CD4-positive, alpha-beta T cell treated with Interleukin-1 beta for 1 hour (primary cell): ENCODE measurements at regions not wholly inside any gene's neighbourhood (a gene's known extent, or its start where the extent isn't known, plus 50 kb on each side); places are given as distances from the start of the nearest gene placed in this dataset.

Source experiments
- DNase-seq, 2 donors: peaks; one replicate each; pipeline ENCODE4 v3.0.0-alpha.2; 2020 to 2022

DNA sequence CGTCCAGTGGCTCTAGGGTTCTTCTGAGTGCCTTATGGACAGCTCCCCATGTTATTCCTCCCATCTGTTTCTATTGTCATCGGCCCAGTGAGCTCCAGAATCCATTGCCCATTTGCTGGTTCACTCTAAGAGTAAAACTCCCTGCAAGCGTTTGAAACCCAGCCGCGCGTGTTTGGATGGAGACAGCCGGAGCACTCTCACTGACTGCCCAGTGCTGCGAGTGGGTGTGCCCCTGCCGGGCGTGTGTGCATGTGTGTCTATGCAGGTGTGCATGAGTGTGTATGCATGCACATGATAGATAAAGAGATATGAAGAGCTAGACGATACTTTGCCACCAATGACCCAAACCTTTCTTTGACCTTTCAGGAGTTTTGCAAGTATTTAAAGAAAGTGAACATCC, 347.2 kb upstream of the MKI67 start:
- DNase-seq, result no peak

DNA sequence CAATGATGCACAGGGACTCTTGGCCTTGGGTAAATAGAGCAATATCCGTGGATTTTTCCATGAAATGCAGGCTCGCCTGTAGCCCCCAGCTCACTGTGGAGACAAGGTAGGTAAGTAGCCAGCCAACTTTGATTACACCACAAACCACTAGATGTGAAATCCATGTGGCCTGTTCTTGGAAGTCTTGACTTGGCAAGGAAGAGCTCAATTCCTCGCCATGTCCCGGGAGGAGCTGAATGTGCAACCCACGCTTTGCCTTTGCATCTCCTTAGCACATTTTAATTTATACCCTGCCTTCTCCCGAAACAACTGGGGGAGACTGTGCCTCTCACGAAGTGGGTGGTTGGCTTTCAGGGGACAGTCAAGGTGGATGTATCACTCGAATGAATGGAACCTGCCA, 347.7 kb upstream of the MKI67 start:
- DNase-seq, result no peak

DNA sequence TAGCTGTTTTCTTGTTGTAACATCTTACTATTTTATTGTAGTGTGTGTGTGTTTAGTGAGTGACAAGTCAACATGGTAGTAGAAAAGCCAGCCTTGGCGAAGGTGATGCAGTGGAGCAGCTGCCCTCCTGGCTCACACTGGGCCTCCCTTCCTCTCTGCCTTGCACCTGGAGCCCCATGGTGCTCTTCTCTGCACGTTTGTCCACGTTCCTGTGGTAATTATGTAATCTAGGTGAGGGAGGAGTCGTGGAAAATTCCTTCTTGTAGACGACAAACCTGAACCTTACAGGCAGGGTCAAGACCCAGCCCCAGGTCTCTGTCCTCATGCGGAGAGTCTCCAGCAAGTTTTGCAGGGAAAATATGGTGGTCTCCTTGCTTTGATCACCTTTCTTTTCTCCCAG, 348.3 kb upstream of the MKI67 start:
- no peak for DNase-seq

DNA sequence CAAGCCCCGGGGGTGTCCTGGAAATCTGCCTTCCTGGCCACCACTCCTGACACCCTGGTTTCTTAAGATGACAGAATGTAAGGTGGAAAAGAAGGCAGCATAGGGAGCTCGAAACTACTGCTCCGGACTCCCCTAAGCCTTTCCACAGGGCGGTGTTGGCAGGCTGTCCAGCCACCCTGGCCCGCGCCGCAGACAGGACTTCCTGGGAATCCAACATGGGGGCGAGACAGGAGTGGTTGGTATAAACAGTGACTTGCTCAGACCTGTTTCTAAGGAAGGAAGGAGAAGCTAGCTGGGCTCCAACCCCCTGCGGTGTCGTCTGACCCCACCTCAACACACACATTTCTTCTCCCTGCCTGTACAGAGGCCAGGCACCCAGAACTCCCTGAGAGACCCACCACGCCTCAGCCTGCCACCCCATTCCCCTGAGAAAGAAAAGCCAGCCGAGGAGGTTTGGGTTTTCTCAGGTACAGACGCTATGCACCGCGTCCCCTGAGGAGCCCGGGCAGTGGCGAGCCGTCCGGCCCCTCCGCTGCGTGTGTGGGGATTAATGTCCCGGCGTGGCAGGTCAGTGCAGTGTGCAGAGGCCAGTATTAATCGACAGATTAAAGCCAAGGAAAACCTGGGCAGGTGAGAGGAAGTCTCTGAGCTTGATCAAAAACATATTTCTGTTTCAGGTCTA, 349.6 kb upstream of the MKI67 start:
- DNase-seq, result no peak

DNA sequence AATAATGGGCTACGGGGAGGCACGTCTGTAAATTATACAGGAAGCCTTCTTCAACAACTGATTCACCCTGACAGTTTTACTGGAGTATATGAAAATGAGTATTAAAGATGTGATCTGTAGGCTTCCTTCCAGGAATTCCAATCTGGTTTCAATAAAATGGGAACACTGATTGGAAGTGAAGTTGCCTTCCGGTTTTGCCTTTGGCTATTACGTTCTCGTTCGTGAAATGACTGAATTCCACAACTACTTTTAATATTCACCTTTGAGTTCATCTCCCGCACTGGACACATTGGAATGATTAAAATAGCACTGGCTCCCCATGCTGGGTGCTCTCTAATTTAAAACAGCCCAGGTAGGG, 350.1 kb upstream of the MKI67 start:
- no peak for DNase-seq

DNA sequence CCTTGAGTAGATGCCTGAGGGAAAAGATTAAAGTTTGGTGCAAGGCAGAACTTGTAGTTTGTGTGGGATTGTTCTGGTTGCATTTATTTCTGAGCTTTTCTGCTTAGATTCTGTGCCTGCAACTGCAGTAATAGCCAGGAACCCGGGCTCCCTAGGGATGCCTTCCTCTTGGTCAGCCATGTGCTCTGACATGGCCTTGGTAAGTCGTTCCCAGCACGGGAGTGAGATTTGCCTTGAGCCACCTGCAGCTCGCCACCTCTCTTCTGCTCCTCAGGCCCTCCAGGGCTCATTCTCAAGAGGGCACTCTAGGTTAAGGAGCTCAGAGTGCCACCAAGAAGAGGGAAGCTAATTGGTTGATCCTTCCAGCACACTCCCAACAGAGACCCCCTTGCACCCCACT, 350.6 kb upstream of the MKI67 start:
- no peak for DNase-seq

DNA sequence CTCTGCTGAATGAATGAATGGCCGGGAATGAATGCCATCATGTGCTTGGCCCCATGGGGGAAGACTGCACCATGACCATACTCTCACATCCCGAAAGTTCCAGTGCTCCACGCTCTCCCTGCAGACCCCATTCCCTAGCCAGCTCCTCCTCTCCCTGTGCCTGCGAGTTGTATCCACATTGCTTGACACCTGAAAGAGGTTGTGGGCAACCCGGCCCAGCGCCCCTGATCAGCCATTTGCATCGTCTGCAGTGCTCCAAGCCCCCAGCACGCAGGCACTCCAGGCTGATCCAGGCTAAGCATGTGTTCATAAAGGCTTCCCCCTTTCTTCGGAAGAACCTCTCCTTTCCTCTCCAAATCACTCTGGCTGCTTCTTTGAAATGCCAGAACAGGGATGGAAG, 354.4 kb upstream of the MKI67 start:
- no peak for DNase-seq

DNA sequence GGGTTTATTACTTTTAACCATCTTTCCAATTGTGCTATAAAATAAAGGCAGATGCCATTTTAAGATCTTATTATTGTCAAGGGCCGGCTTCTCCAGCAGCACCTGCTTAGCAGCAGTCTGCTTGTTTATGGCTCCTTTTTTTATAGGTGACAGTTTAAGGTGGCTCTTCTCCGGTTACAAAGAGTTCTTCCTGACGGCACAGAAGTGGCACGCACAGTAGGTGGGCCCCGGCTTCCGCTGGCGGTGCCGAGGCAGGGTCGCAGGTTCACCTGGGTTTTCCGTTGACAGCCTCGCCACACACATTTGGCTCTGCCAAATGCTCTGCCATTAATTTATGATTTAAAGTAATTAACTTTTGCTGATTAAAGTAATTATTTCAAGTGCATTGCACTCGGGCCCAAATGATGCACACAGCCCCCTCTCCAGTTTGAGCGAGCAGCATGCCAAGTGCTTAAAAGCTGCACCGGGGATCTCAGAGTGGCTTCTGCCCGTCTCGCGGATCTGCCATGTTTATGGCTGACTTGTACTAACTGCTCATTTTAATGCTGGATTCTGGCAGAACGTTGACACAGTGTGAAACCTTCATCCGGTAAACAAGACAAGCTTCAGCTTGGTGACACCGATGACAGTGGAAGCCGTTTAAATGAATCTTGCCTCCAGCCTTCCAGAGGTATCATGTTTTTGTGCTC, 355.1 kb upstream of the MKI67 start:
- no peak for DNase-seq

DNA sequence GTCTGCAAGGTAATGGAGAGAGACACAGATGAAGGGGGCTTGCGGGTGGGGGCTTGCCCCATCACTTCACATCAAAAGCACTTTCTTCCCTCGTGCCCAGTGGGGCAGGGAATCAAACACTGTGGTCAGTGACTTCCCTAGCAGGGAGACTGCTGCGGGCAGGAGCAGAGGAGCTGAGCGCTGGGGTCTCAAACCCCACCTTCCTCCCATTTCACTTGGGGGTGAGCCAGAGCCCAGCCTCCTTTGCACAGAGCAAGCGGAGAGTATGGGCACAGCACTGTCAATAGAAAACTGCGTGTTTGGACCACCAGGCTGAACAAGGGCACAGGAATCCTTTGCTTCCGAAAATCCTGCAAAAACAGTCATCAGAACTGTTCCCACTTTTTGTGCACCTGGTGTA, 355.8 kb upstream of the MKI67 start:
- no peak for DNase-seq

DNA sequence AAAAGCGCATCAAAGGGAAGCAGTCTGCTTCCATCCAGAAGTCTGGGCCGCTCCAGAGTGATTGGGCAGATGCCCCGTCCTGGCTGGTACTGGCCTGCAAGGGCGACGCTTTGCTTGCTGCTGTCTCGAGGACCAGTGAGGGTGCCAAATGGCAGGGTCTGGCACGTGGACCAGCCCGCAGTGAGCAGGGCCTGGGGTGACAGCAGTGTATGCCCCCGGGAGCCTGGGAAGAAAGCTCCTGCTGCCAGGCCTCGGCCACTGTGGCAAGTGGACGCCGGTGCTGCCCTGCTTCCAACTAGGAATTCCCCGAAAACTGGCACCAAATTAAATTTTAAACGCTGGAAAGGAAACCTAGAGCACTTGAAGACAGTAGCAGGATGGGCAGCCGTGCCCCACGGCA, 357.0 kb upstream of the MKI67 start:
- no peak for DNase-seq

DNA sequence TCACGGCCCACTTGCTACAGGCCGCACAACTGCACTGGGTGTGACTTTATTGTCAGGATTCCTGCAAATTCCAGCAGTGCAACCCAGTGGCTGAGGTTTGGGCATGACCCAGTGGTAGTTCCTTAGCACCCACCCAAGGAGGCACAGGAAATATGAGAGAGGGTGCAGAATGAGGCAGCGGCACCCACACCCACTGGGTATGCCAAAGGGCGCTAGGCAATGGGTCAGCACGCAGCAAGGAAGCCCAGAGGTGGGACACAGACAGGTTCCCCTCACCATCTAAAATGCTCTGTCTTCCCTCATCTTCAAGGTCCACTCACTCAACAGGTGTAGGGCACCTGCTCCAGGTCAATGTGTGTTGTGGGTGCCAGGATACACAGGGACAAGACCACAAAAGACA, 357.8 kb upstream of the MKI67 start:
- no peak for DNase-seq

DNA sequence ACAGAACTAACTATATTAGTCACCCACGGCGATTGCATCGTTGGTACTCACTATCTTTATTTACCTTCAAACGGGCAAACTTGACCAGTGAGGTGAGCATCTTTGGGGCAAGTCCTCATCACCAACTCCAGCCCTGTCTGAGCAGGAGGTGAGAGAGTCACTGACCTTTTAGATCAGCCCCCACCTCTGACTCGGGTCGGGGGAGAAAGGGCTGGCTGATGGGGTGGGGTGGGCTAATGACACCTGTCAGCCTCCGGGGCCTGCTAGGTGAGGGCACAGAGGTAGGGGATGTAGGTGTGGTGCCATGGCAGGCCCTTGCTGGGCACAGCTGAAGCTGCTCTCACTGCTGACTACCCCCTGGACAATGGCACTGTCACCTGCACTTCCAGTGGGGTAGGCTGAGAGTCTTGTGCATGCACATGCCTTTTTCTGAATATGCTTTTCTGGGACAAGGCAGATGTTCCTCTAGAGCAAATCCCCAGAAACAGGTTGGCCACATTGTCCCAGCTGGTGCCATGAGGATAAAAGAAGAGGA, 359.5 kb upstream of the MKI67 start:
- DNase-seq, result no peak

DNA sequence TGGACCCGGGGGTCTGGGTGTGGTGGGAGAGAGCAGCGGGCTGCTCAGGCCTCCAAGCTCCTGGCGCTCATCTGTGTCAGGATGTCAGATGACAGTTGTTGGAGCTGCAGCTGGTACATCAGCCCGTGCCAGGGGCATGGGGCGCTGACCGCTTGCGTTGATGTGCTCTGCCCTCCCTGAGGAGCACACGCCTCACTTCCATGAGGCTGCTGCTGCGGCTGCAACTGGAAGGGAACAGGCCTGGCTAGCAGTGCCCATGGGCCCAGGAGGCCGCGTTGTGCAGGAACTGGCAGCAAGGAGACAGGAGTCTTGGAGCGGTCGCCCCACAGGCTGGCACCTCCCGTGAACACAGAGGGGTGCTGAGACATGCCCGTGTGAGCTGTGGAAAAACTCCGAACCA, 361.3 kb upstream of the MKI67 start:
- DNase-seq, result no peak

DNA sequence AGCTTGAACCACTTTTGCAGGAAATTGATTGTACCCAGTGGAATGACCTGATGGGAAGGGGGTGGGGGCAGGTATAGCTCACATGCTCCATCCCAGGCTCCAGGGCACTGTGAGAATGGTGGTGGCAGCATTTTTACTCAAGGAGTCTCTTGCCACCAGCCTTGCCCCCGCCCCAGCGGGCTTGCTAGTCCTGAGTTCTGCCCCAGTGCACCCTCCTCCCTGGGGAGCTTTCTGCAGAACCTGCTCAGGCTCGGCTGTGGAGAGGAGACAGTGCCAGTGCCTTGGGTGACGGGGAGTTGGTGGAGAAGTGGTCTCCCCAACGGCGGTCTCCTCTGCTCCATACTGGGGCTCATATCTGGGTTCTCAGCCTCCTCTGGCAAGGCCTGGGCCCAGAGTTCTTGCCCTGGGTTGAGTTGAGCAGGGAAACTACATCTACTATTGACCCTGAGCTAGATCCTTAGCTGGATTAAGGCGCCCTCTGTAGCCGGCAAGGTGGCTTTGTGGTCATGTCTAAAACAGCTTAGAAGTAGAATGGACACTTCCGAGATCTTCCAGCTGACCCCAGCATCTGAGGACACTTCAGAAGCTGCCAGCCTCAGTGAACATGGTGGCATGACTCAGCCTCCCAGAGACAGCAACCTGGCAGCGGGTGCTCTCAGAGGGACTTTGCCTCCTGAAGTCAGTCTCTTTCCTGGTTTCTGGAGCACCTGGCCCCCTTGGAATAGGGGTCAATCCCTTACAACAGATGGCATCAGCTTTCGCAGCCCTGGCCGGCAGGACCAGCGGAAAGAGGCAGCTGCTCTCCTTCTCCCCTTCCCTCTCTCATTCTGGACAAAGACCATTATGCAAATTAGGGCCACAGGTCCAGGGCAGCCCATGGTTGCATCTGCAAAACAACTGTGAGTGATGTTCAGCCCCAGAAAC, 363.4 kb upstream of the MKI67 start:
- no peak for DNase-seq

DNA sequence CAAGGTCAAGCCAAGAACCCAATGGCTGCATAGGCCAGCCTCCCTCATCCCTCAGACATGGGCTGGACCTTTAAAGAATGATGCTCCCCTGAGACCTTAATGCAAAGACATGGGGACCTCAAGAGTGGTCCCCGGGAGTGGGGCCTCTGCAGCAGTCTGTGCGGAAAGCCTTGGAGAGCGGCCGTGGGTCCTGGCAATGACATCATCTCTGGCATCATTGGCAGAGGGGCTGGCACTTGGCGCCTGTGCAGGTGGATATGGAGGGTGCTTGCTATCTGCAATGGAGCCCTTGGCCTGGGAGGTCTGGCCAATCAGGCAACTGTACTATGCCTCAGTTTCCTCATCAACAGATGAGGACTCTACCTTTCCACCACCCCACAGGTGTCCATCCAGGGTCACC, 365.5 kb upstream of the MKI67 start:
- no peak for DNase-seq

DNA sequence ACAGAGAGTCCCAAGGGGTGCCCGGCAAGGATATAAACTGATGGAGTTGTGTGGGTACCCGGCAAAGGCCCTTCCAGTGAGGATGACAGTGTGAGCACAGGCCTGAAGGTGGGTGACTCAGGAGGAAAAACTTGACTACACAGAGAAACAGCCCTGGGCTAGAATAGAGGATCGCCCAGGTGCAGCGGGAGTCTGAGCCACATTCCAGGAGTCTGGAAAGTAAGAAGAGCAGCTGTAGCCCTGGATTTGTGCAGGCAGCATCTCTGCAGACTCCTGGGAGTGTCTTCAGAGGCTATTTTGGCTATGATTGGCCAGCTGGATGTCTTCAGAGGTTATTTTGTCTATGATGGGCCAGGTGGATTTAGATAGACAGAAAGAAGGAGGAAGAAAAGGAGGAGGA, 367.6 kb upstream of the MKI67 start:
- DNase-seq, result no peak

DNA sequence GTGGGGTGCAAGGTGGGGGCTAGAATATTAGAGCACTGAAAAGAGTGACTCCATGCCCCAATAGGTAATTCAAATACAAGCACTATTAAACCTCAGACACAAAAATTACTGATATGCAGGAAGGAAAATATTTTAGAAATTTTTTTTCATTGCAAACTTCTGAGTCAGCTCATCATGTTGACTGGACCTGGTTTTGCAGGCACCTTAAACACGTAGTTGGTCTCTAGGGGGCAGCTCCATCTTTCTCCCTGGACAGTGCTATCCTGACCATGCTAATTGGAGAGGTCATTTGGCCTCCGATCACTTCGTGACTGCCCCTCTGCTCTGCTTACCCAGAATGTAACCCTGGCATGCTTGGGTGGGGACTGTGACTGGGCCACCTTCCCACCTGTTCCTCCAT, 368.4 kb upstream of the MKI67 start:
- DNase-seq, result no peak

DNA sequence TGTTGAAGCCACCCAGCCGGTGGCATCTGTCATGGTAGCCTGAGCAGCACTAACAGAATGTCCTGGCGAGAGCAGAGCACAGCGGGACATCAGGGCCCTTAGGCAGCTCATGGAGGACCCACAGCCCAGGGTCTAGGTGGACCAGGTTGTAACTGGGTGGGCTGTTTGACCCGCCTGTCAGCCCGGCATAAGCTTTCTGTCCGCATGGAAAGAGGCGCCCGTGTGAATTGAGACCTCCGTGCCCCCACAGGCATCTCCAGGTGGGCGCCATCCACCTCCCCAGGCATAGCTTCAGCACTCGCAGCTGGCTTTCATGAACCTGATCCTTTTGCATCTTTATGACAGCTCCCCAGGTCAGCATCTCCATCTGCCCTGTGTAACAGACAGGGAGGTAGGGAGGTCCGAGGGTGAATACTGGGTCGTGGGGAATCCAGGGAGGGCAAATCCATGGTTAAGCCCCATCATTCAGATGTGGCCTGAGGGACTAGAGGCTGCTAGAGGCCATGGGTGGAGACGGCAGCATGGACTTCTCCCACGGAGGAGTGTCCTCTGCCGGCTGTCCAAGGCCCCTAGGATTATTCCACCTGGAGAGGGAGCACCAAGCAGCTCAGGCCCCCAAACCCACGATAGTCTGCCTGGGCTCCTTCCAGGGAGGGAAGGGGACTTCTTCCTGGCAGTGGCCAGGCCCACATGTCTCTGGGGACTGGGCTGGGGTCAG, 371.6 kb upstream of the MKI67 start:
- DNase-seq, result no peak

DNA sequence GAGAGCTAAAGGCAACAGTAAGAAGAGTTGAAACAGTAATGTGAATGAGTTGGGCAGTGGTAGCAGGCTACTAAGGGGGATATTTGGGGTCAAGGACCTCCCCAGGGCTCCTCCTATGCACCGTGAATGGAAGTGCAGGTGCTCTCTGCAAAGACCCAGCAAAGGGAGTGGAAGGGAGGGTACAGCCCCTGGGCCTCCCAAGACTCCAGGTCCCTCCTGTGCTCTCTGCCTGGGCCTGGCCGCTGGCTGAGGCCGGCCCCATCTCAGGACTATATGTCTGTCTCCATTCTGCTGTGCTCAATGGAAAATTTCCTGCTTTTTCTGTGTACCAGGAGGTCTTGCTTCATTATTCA, 372.1 kb upstream of the MKI67 start:
- DNase-seq, result no peak

DNA sequence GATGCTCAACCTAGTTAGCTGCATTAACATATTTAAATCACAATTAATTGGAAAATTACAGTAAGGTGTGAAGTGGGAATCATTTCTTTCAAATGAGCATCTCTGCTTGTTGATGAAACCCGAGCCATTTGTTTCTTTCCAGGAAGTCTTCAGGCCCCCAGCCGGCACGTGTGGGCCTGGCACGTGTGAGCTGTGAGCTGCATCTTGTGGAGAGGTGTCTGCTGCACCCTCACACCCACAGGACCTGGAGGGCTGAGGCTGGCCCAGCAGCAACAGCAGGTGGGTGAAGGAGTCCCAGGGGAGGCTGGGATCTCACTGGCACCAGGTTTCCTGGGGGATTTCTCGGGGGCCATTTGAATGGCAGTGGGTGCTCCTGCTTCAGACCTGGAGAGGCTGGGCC, 372.5 kb upstream of the MKI67 start:
- no peak for DNase-seq

DNA sequence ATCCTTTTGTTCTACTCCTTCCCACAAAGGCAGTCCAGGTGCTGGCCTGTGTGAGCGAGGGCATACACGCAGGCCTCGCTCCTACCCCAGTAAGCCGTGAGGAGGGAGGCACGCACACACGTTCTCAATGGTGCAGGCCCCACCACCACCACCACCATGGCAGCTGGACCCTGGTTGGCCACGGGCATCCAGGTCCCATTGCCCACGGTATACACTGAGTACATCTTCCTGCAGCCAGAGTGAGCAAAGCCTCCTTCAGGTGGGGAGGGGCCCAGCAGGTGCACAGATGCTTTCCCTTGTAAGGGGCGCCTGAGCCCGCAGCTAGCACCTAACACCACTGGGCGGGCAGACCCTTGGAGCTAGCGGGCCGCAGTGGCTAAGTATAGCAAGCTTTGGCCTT, 373.3 kb upstream of the MKI67 start:
- DNase-seq, result no peak

DNA sequence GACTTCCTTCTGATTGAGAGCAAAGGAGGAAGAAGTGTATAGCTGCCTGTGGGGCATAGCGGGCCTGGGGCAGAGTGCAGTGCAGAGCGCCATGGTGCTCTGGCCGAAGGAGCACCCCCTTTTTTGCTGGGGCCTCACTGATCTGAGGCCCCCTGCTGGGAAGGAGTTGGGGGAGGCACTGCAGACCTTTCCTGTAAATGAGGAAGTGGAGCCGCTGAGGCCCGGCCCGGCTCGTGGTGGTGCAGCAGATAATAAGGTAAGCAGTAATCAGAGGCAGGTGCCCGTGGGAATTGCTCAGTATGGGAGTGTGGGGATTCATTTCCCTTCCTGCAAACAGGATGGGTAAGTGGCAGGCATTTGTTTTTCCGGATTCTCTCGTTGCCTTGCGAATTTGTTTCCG, 373.7 kb upstream of the MKI67 start:
- DNase-seq, result no peak

DNA sequence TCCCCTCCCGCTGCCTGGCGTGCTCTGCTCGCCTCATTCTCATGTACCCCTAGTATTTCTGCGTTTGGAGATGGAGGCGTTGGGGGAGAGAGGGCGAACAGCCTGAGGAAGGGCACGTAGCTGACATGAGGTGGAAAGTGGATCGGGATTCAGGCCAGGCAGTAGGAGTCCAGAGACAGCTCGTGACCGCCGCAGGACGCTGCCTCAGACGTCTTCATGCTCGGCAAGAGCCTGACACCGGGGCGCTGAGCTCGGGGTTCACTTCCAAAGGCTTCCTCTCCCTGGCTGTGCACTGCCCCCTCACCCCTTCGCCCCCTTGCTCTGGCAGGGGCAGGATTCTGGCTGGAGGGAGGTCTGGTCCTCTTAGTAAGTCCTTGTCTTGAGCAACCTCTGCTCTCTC, 374.4 kb upstream of the MKI67 start:
- no peak for DNase-seq
